DMS153 treated with DMSO at 0.1 percent for 48 hours (cell line): ENCODE measurements at regions not wholly inside any gene's neighbourhood (a gene's known extent, or its start where the extent isn't known, plus 50 kb on each side); places are given as distances from the start of the nearest gene placed in this dataset.
"Not testable (repeated sequence)": the region's sequence is repeated elsewhere in the genome, so short reads cannot be mapped to it uniquely, and the experiment has no call there.

Experiments used
- DNase-seq: peaks from one replicate; lab custom pipeline; 2025; ENCODE audit not compliant: unreplicated experiment; lab: John Stamatoyannopoulos, UW

DNA sequence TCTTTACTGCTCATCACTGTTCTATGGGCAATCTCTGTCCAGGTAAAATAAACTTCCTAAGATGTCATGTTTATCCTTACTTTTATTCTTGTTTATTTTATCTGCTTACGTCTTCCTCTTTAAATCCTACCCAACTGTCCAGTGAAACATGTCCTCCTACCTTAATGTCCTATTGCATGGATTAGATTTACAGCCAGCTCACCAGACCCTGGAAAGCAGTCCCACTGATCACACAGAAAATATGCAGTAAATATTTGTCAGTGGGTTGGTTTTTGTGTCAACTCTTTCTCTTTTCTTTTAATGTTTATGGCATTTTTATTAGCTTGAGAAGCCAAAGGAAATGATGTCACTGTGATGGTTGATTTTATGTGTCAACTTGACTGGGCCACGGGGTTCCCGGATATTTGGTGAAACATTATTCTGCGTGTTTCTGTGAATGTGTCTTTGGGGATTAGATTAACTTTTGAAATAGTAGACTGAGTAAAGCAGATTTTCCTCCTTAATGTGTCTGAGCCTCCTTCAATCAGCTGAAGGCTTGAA, 258.3 kb downstream of the SRGAP2C start:
- DNase-seq = no peak

DNA sequence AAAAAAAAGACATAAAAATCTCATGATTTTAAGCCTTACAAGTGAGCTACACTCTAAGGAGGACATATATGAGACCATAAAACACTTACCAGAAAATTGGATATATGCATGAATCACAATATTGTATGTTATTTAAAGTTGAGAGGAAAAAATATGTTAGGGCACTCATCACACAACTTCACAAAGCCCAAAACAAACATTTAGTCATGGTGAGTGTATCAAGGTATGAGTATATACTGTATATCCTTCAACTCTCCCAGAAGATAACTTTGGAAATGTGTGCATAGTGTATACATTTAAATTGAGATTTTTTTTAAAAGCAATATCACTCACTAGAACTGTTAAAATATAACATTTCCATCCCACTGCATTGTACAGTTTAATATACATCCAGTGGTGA, 259.3 kb downstream of the SRGAP2C start:
- DNase-seq = no peak

DNA sequence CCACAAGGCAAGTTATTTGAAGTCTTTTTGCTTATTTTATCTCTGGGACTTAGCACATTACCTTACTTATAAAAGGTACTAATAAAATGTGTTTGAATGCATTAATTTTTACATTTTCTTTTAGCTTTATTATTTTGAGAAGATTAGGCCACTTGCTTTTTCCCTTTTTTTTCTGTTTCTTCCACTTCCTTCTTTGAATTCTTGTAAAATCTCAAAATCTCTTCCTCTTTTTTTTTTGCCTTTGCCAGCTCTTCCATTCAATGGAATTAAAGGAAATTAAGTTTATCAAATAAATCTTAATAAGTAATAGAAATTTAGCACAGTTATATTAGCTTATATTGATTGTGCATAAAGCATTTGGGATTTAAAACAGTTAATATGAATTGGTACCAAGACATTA, 260.9 kb downstream of the SRGAP2C start:
- DNase-seq = no peak

DNA sequence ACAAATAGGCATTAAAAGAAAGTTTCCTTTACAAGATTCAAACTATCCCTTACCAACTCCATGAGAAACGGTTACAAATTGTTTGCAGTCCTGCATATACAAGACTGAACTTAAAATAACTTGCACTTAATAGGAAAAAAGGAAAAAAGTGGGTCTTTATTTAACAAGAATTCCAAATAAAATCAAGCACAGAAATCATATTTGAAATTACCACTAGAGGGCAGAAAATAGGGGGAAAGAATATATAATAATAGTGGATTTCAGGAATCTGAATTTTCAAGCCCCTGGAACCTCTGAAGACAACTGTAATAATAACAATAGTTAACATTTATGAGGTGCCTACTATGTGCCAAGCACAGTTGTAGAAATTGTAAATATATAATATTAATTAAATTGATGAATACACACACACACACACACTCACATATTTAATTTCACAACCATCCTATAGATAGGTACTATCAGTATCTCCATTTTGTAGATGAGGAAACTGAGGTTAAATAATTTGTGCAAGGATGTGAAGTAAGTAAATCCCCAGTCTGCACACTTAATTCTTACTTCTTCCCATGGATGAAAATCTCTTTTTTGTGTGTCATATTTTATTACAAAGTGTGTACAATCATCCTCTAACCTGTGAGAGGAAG, 262.6 kb downstream of the SRGAP2C start:
- DNase-seq = not testable (repeated sequence)

DNA sequence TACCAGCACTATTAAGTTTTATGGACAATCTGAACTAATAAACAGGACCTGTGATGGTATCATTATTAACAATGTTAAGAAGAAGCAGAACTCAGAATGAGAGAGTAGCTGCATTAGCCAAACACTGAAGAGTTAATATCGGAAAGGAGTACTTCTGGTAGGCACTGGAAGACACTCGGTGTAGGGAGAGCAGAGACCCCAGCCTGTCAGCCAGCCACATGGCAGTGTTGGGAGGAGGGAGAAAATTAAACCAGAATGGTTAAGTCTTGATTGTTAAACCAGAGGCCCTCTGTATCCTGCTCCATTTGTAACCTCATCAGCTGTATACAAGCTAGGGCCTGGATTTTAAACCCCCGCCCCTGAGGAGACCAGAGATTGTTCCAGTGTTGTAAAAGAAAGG, 263.3 kb downstream of the SRGAP2C start:
- DNase-seq = not testable (repeated sequence)

DNA sequence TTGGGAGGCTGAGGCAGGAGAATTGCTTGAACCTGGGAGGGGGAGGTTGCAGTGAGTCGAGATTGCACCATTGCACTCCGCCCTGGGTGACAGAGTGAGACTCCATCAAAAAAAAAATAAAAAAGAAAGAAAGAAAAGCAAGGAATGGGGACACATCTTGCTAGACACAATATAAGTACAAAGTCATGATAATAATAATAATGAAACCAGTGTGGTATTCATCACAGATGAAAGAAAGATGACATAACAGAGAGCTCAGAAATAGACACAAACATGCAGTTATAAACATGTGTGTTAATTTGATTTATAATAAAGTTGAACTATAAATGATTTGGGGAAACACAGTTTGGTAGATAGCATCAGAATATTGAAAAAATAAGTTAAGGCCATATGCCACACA, 264.1 kb downstream of the SRGAP2C start:
- DNase-seq = no peak

DNA sequence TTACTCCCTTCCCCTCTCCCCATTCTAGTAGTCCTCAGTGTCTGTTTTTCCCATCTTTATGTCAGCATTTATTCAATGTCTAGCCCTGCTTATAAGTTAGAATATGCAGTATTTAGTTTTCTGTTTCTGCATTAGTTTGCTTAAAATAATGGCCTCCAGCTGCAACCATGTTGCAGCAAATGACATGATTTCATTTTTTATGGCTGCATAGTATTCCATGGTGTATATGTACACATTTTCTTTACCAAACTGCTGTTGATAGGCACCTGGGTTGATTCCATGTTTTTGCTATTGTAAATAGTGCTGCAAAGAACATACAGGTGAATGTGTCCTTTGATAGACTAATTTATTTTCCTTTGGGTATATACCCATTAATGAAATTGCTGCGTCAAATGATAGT, 267.7 kb downstream of the SRGAP2C start:
- DNase-seq = no peak

DNA sequence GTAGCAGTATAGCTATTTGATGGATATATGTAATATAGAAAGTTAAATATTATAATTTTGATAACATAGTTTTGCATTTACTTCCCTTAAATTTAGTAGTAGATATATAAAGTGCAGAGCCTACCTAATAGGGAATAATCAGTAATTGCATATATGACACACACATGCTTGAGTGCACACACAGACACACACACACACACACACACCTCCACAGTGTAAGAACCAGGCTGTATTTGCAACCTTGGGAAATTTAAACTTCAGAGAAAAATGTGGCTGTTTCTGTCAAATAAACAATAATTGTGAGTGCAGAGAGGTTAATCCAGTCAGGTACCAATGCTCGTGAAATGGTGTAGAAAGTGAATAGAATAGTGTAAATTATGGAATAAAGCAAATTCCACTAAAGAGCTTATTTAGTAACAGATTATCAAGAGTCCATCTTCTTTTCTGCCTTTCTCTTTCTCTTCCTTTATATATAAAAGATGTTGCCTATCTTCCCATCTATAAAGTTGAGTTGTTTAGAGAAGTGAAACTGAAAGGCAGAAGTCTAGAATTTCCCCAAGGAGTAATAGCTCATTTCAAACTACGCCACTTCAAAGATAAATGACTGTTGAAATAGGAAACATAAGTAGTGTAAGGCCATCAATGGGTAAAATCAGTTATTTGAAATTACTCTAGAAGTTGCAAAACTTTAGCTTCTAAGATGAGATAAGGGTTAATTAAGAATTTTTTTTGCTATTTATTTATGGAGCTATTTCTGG, 273.7 kb downstream of the SRGAP2C start:
- DNase-seq = no peak

DNA sequence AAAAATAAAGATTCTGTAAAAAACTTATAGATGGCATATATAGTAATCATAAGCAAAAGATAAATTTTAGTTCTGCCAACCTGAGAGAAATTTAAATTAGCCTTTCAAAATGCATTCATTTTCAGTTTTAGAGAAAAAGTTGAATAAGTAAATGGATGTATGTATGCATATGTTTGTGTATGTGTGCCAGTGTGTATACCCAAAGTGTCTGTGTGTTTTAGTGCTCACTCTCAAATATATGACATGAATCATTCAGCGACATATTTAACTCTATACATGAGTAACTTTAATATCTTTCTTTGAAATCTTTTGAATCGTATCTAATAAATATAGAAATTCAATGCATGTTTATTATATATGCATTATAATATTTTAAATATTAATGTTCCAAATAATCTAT, 274.5 kb downstream of the SRGAP2C start:
- no peak for DNase-seq

DNA sequence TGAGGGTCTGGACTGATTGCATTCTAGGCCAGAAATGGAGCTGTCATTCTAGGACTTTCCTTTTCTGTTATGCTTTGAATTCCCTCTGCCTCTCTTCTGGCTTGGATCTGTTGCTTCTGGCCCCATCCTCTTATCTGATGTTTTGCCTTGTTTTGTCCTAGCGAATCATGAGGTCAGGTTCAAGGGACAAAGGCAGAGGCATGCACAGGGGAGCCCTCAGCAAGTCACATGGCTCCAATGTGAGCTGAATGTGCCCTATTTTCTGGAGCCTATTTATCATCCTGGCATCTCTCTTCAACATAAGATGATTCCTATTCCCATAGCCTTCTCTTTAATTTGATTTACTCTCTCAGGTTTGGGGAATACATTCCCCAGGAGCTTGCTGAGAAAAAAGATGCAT, 284.6 kb downstream of the SRGAP2C start:
- not testable (repeated sequence) for DNase-seq

DNA sequence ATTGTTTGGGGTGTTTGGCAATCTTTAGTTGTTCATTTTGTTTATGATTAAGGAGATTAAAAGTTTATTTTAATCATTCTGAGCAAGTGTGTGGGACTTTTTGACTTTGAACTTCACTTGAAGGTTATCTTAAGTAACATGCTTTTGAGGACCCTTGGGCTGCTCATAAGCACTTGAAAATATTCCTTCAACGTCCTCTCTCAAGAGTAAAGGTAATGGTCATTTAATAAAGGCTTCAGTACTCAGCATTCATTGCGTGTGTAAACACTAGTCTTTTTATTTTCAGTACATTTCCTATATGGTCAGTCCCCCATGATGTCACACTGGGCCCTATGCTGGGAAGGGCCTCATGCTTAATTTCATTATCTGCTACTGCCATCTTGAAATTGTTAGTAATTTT, 285.6 kb downstream of the SRGAP2C start:
- not testable (repeated sequence) for DNase-seq

DNA sequence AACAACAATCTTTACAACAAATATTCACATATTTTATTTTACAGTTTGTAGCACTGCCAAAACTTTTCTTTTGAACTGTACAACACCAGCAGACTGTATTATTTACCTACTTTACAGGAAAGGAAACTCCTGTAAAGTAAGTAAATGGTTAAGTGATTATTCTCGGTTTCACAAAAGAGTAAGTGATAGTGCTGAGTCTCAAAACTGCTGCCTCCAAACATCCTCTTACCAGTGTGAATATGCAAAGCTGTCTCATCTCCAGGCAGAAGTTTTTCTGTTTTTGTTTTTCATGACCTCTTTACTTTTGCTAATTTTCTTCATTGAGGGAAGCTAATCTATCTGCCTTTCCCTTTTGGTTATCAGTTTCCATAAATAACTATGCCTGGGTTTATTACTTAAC, 286.7 kb downstream of the SRGAP2C start:
- DNase-seq = no peak

DNA sequence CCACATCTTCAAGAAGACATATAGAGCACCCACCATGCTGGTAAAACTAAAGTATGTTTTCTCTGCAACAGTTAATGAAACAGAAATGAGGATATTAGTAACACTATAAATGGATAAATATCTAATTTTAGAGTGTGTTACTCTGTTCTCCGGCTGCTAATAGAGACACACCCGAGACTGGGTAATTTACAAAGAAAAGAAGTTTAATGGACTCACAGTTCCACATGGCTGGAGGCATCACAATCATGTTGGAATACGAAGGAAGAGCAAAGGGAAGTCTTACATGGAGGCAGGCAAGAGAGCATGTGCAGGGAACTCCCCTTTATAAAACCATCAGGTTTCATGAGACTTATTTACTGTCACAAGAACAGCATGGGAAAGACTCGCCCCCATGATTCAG, 287.2 kb downstream of the SRGAP2C start:
- no peak for DNase-seq

DNA sequence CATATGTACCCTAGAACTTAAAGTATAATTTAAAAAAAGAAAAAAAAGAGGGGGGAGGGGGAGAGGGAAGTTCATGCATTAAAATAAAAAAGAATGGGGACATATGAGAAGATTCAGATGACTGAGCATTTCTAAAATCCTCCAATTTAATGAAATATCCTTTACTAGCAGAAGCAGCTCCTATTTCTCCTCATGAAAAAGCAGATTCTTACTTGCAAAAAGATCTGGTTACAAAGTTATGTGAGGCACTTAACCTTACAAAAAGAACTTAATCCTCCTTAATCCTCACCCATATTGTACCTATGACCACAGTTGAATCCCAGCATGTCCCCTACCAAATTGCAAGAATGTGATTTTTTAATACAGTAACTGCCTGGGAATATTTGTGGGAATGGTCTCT, 298.5 kb downstream of the SRGAP2C start:
- DNase-seq = no peak

DNA sequence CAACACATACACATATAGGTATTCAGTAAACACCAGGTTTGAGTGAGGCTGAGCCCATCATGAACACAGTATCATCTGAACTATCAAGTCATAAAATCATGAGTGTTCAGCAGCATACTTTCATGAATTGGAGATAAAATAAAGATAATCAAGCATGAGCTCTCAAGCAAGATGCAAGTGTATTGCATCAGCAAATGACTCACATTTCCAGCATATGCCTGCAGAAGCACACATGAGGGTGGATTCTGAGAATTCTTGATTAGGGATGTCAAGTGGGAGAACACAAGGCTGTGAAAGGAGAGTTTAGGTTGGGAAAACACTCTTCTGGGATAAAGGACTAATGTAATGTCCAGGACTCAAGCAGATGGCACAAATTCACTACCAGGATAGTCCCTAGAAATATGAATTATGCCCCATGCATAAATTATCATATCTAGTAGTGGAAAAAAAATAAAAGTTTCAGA, 299.2 kb downstream of the SRGAP2C start:
- DNase-seq = no peak

DNA sequence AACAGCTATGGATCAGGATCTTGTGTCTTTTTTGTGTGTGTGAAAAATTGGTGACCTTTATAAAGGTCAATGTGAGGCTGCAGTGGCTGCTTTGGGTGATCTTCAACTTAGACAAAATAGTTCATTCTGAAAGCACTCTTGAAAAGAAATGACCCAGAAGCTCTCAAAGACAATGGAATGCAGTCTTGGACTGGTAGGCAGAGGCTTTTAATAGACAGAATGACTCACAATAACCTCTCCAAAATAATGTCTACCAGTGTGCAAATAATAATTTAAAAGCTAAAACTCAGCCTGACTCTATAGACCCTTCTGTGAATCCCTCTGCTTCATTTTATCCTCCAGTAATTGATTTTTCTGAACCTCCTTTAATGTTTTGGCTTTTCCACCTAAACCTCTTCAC, 310.0 kb downstream of the SRGAP2C start:
- not testable (repeated sequence) for DNase-seq

DNA sequence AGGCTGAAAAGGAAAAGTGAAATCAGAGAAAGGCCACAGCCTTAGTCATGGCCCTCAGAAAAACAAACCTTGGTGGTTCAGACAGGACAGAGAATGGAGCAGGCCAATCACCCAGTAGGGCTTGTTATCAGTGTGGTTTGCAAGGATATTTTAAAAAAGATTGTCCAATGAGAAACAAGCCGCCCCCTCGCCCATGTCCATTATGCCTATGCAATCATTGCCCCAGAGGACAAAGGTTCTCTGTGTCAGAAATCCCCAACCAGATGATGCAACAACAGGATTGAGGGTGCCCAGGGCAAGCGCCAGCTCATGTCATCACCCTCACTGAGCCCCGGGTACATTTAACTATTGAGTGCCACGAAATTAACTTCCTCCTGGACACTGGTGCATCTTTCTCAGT, 326.7 kb downstream of the SRGAP2C start:
- DNase-seq = not testable (repeated sequence)

DNA sequence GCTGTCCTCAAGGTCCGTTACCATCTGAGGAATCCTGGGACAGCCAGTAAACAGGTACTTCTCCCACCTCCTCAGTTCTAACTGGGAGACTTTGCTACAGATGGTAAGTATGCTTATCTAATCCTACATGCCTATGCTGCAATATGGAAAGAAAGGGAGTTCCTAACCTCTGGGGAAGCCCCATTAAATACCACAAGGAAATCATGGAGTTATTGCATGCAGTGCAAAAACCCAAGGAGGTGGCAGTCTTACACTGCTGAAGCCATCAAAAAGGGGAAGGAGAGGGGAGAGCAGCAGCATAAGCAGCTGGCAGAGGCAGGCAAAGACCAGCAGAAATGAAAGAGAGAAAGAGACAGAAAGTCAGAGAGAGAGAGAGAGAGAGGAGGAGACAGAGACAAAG, 327.1 kb downstream of the SRGAP2C start:
- not testable (repeated sequence) for DNase-seq

DNA sequence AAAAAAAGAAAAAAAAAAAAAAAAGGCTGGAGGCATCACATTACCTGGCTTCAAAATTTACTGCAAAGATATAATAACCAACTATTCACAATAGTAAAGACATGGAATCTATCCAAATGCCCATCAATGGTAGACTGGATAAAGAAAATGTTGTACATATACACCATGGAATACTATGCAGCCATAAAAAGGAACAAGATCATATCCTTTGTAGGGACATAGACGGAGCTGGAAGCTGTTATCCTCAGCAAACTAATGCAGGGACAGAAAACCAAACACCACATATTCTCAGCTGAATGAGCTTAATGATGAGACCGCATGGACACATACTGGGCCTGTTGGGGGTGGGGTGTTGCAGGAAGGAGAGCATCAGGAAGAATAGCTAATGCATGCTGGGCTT, 330.5 kb downstream of the SRGAP2C start:
- DNase-seq = no peak

DNA sequence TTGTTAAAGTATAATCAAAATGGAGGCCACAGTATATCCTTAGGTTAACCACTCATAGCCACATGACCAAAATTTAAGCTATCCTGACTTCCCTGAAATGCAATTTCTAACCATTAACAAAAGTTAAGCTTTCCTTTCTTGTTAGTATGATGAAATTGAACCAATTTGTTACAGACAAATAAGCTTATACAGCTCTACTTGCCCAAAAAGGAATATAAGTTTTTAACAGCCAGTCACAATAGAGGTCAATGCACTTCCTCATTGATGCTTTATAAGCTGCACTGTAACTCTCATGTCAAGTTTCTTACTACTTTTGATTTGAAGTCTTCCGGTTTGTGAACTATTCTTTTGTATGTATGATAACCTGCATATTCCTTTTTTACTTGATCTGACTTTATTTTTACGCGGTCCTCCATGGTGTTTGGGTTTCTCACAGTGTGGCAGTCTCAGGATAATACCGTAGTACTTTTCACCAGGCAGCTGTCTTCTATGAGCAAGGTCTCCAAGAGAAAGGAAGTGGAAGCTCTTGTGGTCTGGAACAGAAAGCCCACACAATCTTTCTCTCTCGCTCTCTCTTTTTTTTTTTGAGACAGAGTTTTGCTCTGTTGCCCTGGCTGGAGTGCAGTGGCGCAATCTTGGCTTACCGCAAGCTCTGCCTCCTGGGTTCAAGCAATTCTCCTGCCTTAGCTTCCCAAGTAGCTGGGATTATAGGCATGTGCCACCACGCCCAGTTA, 331.6 kb downstream of the SRGAP2C start:
- DNase-seq = no peak

DNA sequence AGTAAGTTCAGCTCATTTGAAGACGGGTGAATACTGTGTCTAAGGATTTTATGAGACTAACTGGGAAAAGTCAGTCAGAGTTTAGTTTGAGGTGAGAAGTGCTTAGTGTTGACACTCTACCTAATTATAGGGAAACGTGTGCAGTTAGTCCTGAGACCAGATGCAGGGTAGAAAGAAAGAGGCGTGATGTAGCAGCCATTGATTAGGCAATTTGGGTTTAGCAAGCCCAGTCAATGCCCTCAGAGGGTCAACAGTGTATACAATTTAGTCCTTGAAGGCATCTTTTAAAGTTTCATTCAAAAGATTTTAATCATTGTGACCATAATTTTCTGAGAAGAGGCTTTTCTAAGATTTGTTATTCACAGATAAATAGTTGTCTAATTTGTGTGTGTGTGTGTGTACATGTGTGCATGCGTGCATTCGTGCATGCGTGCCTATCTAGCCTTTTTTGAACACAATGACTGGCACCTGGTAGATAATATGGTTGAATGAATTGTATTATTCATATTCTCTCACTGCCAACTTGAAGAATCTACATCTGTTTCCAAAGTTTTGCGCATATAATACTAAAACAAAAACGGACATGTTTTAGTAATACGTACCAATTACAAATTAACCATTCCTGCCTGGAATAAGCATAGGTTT, 332.9 kb downstream of the SRGAP2C start:
- no peak for DNase-seq
